Right cardiac atrium (tissue), 5 donors: ENCODE measurements at regions not wholly inside any gene's neighbourhood (a gene's known extent, or its start where the extent isn't known, plus 50 kb on each side); places are given as distances from the start of the nearest gene placed in this dataset.
"Not testable (repeated sequence)": the region's sequence is repeated elsewhere in the genome, so short reads cannot be mapped to it uniquely, and the experiment has no call there.

Source experiments
- ATAC-seq, 2 donors: fragments of 200-7000 bp; cut with Tn5 transposase; one replicate each; pipeline versions ENCODE4 v1.8.0 to v1.9.1; 2020; ENCODE audit warnings: moderate library complexity in 2 of 2, mild to moderate bottlenecking in 1 of 2
- DNase-seq, 3 donors: peaks; one replicate each; pipeline ENCODE4 v3.0.0-alpha.2; 2020
- H3K27ac ChIP-seq: one replicate; pipeline ENCODE4 v1.5.1; 2013; ENCODE audit warnings: mild to moderate bottlenecking, low read length, control low read depth, moderate library complexity
- H3K27me3 ChIP-seq: one replicate; pipeline ENCODE4 v1.6.1; 2013; ENCODE audit not compliant: control insufficient read depth, insufficient read depth
- H3K4me1 ChIP-seq: one replicate; pipeline ENCODE4 v1.6.1; 2013; ENCODE audit warnings: low read length; ENCODE audit not compliant: control insufficient read depth, insufficient read depth
- H3K4me3 ChIP-seq: one replicate; pipeline ENCODE4 v1.5.1; 2013; ENCODE audit warnings: low read length, control low read depth
- H3K9me3 ChIP-seq: one replicate; pipeline ENCODE4 v1.6.1; 2013; ENCODE audit warnings: low read length; ENCODE audit not compliant: control insufficient read depth
- WGBS: extraction: QIAGEN DNeasy Blood & Tissue Kit; methylation state at CpG from one replicate; pipeline ENCODE4 v1.1.7; 2013; 5-methylcytosine and 5-hydroxymethylcytosine counted together
- intact Hi-C, 4 donors: fragments of 100-400 bp; cut with DNase I; formaldehyde crosslinking; loops; one replicate each; pipeline versions ENCODE4 v1.11.0 to v1.14.0; 2022 to 2023
- donor health status: healthy with polysubstance abuse.
- donor health status: DM: no; HTN: yes; CAD: no.
- donor health status: DM: no; HTN: no; CAD: no.
- donor health status: DM: no; HTN: yes; CAD: no; lungs with severe emphysema.
- donor health status: DM: yes; HTN: yes; CAD: no.

GRCh38 chr13:30831515-30831914, 74.6 kb upstream of the MEDAG start:
- DNase-seq (no peak), ATAC-seq (no peak)
- H3K27me3 ChIP-seq, result no peaks in the 10 kb centered on the region
- intact Hi-C loops, result no loop called here
- 97% methylated on average over 4 of the region's 4 CpGs for WGBS
- no peak overlapping the region for H3K4me3 ChIP-seq
- H3K4me1 ChIP-seq, result no peaks in the 10 kb centered on the region
- no peaks in the 10 kb centered on the region for H3K9me3 ChIP-seq
- no peak overlapping the region for H3K27ac ChIP-seq

- Histone ChIP-seq H3K27me3 (no peaks in the 10 kb centered on the region), H3K4me1 (no peaks in the 10 kb centered on the region), H3K4me3 (no peak overlapping the region), H3K27ac (no peak overlapping the region), H3K9me3 (no peaks in the 10 kb centered on the region)
- ATAC-seq (no peak), DNase-seq (no peak)
- intact Hi-C loops, result no loop called here
- 93% methylated on average over 4 of the region's 4 CpGs for WGBS
Measured at GRCh38 chr13:30832377-30832776, 73.7 kb upstream of the MEDAG start.

GRCh38 chr13:30832845-30833332, 73.2 kb upstream of the MEDAG start:
- Histone ChIP-seq H3K4me3 (no peak overlapping the region), H3K4me1 (no peaks in the 10 kb centered on the region), H3K9me3 (no peaks in the 10 kb centered on the region), H3K27me3 (no peaks in the 10 kb centered on the region), H3K27ac (no peak overlapping the region)
- DNase-seq, result peak; percentile 47 to 73 (median 60)
- peak; percentile 30 to 45 for ATAC-seq
- intact Hi-C loops, result no loop called here
- WGBS, result 23% methylated on average over 18 of the region's 18 CpGs

- no peak overlapping the region for H3K4me3 ChIP-seq
- DNase-seq (no peak), ATAC-seq (no peak)
- H3K9me3 ChIP-seq, result no peaks in the 10 kb centered on the region
- no peaks in the 10 kb centered on the region for H3K4me1 ChIP-seq
- WGBS, result 35% methylated on average over 9 of the region's 9 CpGs
- no peaks in the 10 kb centered on the region for H3K27me3 ChIP-seq
- H3K27ac ChIP-seq, result no peak overlapping the region
- intact Hi-C loops, result no loop called here
Measured at GRCh38 chr13:30835442-30835841, 70.6 kb upstream of the MEDAG start.

GRCh38 chr13:30837227-30838159, 68.6 kb upstream of the MEDAG start:
- DNase-seq (no peak), ATAC-seq (no peak)
- 89% methylated on average over 11 of the region's 11 CpGs for WGBS
- H3K27me3 ChIP-seq, result no peaks in the 10 kb centered on the region
- intact Hi-C loops, result no loop called here
- H3K4me3 ChIP-seq, result no peak overlapping the region
- no peak overlapping the region for H3K27ac ChIP-seq
- no peaks in the 10 kb centered on the region for H3K9me3 ChIP-seq
- no peaks in the 10 kb centered on the region for H3K4me1 ChIP-seq

GRCh38 chr13:30839636-30840035, 66.4 kb upstream of the MEDAG start:
- H3K4me3 ChIP-seq, ATAC-seq, H3K27me3 ChIP-seq, H3K4me1 ChIP-seq, H3K9me3 ChIP-seq, H3K27ac ChIP-seq, intact Hi-C loops: not testable (repeated sequence)
- peak in 1 of 3 donors; percentile 38 for DNase-seq
- WGBS, result 95% methylated on average over 30 of the region's 30 CpGs

- 97% methylated on average over 2 of the region's 6 CpGs for WGBS
- ATAC-seq, result no peak
- H3K4me3 ChIP-seq, result no peak overlapping the region
- intact Hi-C loops, result no loop called here
- no peak overlapping the region for H3K27ac ChIP-seq
- no peaks in the 10 kb centered on the region for H3K9me3 ChIP-seq
- no peaks in the 10 kb centered on the region for H3K4me1 ChIP-seq
- H3K27me3 ChIP-seq, result no peaks in the 10 kb centered on the region
- no peak for DNase-seq
Measured at GRCh38 chr13:30840515-30840914, 65.6 kb upstream of the MEDAG start.

- no peak for DNase-seq
- Histone ChIP-seq H3K27ac (no peak overlapping the region), H3K4me1 (no peaks in the 10 kb centered on the region), H3K4me3 (no peak overlapping the region), H3K9me3 (no peaks in the 10 kb centered on the region), H3K27me3 (no peaks in the 10 kb centered on the region)
- no peak for ATAC-seq
- 75% methylated on average over 5 of the region's 5 CpGs for WGBS
- intact Hi-C loops, result no loop called here
Measured at GRCh38 chr13:30841154-30841553, 64.9 kb upstream of the MEDAG start.

GRCh38 chr13:30843548-30843947, 62.5 kb upstream of the MEDAG start:
- ATAC-seq, result no peak
- no peak for DNase-seq
- intact Hi-C loops, result no loop called here
- H3K27me3 ChIP-seq, result no peaks in the 10 kb centered on the region
- peaks cover 2% of the 10 kb centered on the region for H3K4me1 ChIP-seq
- H3K4me3 ChIP-seq, result no peak overlapping the region
- H3K27ac ChIP-seq, result no peak overlapping the region
- H3K9me3 ChIP-seq, result peaks cover 3% of the 10 kb centered on the region
- WGBS, result 83% methylated on average over 4 of the region's 4 CpGs

- WGBS, result 93% methylated on average over 6 of the region's 6 CpGs
- no peak overlapping the region for H3K27ac ChIP-seq
- DNase-seq (no peak), ATAC-seq (no peak)
- H3K4me1 ChIP-seq, result peaks cover 2% of the 10 kb centered on the region
- H3K27me3 ChIP-seq, result no peaks in the 10 kb centered on the region
- H3K4me3 ChIP-seq, result no peak overlapping the region
- intact Hi-C loops, result no loop called here
- H3K9me3 ChIP-seq, result peaks cover 3% of the 10 kb centered on the region
Measured at GRCh38 chr13:30844548-30845296, 61.3 kb upstream of the MEDAG start.
